T-helper 9 cell (primary cell): ENCODE measurements at regions not wholly inside any gene's neighbourhood (a gene's known extent, or its start where the extent isn't known, plus 50 kb on each side); places are given as distances from the start of the nearest gene placed in this dataset.
"Not testable (repeated sequence)": the region's sequence is repeated elsewhere in the genome, so short reads cannot be mapped to it uniquely, and the experiment has no call there.

Experiments used
- DNase-seq: peaks from one replicate; pipeline ENCODE4 v3.0.0-alpha.2; 2020

DNA sequence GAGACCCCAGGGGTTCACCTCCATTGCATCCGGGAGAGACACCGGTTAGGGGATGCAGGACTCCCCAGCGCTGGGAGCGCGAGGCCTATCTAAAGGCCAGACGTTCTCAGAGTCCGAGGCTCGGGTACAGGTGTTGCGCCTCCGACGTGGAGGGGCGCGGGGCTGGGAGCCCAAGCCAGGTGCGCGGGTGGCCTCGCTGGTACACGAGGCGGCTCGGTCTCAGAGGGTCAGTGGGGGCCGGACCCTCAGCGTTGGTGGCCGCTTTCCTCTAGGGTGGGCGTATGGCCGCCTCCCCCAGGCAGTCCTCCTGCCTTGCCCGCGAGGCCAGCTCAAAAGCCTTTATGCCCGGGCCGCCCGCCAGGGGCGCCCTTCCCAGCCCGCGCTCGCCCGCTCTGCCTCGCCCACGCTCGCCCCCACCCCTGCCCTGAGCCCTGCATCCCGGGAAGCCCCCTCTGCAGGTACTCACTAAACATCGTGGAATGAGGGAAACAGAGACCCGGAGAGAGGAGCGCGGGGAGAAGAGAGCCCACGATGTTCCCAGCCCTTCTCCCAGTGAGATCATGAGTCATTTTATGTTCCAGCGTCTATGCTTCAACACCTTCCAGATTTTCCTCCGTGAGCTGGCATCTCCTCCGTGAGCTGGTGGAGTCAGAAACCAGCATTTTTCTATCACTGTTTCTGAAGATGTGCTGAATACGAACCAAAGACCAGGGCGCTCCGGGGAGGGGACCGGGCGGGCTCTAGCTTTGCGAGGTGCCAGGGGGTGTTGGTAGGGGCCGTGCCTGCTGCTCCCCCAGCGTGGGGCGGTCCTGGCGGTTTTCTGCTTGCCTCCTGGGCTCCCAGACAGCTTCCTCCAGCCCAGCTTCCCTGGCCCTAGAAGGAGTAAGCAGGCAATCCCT is 73.8 kb downstream of the DIO3 start:
- no peak for DNase-seq

DNA sequence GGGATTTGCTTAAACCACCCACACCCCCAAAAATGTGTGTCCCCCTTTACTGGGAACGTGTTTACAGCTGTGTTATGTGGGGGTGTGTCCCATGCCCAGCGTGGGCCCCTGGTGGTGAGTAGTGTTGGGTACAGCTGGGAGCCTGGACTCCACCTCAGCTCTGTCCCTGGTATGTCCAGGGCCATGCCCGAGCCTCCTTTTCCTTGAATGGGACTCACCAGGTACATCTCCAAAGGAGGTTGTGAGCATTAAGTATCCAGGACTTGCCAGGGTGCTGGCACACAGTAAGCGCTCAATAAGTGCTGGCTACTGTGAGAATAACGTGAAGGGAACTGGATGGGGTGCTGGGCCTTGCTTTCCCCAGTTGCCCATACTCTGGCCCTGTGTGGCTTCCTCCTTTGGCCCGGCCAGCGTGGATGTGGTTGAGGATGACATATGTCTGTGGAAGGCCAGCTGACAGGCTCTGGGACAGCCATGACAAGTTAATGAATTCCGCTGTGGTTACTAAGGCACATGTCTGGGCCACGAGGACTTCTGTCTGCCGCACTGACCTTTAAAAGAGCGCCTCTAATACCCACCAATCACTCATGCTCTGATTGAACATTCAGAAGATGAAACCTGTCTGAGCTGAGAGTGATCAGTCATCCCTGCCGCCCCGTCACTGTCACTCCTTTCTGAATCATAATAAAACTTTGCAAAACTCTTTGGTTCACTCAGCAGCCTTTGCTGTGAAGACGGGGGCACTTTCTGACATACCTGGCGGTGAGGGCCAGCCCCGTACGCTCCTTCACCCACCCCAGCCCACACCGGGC is 74.7 kb downstream of the DIO3 start:
- DNase-seq = no peak

DNA sequence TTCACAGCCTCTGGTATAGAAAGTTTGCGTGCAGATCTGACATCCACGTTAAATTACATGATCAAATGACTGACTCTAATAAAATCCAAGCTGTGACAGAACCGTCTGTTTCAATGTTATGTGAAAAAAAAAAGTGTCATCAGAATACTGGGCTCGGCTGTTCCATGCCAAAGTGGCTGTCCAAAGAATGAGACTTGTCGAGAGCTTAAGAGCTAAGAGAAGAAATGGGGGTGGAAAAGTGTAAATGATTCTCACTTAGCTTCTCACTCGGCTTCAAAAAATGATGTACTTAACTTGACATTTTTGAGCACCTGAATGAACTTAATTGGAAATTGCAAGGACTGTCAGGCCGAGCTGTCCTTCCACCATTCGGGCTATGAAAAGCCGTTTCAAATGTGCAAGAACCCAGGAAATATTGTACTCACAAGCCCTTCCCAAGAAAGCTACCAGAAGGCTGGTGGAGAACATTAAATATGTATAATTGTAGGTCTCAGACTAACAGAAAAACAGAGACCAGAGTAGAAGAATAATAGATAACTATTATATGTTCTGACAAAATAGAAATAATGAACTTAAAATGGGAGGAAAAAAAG is 78.0 kb downstream of the DIO3 start:
- no peak for DNase-seq

DNA sequence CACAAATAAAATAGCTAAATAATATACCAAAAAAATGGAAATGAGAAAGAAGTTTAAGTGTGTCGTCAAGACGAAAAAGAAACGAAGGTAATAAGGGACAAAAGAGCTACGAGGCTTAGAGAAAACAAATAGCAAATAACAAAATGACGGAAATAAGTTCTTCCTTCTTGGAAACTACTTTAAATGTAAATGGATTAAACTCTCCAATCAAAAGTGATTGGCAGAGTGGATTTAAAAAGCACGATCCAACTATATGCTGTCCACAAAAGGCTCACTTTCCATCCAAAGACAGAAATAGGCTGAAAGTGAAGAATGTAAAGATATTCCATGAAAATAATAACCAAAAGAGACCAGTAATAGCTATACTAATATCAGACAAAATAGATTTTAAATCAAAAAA is 82.4 kb downstream of the DIO3 start:
- DNase-seq = no peak

DNA sequence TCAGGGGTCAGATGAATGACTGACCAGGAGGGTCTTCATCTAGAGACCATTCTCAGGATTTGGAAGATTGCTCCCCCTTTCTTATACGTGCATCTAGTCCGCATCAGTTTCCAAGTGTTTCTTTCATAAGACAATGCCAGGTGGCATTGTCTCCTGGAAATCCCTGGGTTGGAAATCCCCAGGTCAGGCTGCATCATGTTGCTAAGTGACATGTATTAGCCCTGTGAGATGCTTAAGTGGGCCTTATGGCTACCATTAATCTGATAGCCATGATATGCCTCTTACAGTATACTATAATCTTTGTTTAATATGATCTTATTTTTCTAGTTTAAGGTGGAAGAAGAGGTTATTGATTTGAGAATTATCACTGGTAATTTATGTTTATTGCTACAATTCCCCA is 92.8 kb downstream of the DIO3 start:
- no peak for DNase-seq

DNA sequence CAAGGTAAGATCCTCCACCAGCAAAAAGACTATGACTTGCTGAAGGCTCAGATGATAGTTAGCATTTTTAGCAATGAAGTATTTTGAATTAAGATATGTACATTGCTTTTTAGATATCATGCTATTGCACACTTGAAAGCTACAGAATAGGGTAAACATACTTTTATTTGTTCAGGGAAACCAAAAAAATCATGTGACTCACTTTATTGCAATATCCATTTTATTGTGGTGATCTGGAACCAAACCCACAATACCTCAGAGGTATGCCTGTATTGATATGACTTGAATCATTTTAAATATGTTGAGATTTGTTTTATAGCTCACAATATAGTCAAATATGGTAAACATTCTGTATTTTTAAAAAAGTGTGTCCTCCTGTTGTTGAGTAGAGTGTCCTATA is 96.1 kb downstream of the DIO3 start:
- DNase-seq = no peak

DNA sequence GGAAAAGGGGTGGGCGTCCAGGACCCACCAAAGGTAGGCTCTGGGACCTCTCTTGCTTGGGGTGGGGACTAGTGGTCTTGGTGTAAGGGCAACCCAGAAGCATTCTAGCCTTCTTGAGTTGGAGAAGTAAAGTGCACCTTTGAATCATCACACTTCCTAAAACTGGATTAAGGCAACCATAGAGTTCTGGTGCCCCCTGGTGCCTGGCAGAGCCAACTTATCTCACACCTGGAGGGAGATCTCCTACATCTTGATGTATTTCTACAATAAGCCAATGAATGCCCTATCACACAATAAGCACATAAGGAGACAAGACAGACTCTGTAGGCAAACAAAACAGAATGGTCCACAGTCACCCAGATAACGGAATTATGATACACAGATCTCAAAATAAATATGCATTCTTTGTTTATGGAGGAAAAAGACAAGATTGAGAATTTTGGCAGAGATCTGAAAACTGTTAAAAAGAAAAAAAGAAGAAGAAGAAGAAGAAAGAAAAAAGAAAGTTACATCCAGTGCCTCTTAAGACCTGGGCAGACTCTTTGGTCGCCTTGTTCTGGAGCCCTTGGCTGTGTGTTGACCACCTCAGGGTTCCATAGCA is 95.9 kb upstream of the PPP2R5C start:
- DNase-seq = no peak

DNA sequence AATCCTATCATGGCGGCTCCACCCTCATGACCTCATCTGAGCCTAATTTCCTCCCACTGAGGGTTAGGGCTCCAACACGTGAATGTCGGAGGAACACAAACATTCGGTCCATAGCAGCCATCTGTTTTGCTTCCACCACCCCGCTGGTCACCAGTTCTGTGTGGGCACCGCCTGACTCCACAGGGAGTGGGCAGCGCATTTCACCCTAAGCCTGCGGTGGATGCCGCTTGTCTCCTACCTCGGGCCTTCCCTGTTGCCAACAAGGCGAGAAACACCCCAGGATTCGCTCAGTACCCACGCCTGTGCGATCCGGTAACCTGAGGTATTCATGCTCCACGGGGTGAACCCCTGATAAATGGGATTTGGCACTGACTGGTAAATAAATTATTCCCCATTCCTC is 95.2 kb upstream of the PPP2R5C start:
- DNase-seq = no peak

DNA sequence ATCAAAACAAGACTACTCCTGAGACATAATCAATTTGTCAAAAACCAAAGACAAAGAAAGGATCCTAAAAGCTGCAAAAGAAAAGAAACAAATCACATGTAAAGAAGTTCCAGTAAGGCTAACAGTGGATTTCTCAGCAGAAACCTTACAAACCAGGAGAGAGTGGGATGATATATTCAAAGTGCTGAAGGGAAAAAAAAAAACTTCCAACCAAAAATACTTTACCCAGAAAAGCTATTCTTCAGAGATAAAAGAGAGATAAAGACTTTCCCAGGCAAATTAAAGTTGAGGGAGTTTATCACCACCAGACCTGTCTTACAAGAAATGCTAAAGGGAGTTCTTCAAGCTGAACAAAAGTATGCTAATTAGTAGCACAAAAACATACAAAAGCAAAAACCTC is 91.9 kb upstream of the PPP2R5C start:
- no peak for DNase-seq

DNA sequence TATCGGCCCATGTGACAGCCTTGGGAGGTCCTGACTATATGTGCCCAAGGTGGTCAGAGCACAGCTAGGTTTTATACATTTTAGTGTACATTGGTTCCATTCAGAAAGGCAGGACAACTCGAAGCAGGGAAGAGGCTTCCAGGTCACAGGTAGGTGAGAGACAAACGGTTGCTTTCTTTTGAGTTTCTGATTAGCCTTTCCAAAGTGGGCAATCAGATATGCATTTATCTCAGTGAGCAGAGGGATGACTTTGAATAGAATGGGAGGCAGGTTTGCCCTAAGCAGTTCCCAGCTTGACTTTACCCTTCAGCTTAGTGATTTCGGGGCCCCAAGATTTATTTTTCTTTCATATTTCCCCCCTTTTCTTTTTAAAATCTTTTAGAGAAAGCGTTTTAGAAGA is 87.6 kb upstream of the PPP2R5C start:
- no peak for DNase-seq

DNA sequence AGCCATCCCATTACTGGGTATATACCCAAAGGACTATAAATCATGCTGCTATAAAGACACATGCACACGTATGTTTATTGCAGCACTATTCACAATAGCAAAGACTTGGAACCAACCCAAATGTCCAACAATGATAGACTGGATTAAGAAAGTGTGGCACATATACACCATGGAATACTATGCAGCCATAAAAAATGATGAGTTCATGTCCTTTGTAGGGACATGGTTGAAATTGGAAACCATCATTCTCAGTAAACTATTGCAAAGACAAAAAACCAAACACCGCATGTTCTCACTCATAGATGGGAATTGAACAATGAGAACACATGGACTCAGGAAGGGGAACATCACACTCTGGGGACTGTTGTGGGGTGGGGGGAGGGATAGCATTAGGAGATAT is 85.7 kb upstream of the PPP2R5C start:
- not testable (repeated sequence) for DNase-seq

DNA sequence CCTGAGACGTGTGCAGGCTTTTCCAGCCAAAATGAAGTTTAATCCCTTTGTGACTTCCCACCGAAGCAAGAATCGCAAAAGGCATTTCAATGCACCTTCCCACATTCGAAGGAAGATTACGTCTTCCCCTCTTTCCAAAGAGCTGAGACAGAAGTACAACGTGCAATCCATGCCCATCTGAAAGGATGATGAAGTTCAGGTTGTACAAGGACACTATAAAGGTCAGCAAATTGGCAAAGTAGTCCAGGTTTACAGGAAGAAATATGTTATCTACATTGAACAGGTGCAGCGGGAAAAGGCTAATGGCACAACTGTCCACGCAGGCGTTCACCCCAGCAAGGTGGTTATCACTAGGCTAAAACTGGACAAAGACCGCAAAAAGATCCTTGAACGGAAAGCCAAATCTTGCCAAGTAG is 83.6 kb upstream of the PPP2R5C start:
- DNase-seq = not testable (repeated sequence)

DNA sequence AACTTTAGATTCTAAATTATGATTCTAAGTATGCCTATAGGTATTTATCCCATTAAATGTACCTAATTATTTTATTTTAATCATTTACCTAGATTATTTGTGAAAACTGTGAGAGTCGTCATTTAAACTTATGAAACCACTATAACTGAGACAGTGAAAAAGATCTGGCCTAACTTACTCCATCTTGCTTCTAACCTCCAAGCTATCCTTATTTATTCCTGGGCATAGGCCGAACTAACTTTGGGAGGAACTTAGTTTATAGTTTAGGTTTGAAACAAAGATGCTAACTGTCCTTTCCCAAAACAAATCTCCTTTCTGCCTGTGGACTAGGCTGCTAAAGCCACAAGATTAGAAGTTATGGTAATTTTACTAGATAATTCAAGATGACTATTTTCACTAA is 79.7 kb upstream of the PPP2R5C start:
- DNase-seq = no peak

DNA sequence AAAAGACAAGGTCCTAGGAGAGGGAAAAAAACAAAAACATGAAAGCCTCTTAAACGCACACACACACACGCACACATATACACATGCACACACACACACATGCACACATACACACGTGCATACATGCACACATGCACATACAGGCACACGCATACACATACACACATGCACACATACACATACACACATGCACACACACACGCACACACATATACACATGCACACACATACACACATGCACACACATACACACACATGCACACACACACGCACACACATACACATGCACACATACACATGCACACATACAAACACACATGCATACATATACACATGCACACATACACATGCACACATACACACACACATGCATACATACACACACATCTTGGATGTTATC is 78.1 kb upstream of the PPP2R5C start:
- DNase-seq = no peak

DNA sequence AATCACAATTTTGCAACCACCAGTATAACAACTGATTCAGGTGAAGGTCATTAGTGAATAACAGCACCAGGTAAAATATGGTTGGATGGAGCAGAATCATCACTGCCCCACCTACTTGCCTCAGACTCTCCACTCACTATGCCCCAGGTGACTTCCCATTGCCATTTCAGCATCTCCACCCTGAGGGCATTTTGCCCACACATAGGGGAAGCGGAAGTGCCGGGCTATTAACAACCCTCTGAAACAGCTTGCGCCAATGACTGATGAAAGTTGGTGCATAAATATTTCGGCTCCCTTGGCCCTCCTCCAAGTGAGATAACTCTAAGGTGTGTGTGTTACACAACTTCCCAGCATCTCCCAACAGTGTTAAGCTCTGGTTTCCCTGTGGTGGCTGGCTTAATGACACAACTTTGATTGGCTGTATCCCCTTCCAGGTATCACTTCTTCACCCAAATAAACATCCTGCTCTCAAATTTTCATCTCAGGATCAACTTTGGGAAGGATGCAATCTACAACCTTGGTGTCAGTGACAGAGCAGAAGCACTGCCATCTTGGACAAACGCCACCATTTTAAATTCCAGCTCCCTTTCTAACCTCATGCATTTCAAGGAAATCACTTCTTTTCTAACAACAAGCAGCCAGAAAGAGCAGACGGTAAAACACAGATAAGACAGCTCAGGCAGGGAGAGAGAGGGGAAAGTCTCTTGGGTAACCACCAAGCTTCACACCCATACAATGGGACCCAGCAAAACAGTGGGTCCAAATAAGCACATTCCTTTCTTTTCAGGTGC is 73.6 kb upstream of the PPP2R5C start:
- DNase-seq = no peak

DNA sequence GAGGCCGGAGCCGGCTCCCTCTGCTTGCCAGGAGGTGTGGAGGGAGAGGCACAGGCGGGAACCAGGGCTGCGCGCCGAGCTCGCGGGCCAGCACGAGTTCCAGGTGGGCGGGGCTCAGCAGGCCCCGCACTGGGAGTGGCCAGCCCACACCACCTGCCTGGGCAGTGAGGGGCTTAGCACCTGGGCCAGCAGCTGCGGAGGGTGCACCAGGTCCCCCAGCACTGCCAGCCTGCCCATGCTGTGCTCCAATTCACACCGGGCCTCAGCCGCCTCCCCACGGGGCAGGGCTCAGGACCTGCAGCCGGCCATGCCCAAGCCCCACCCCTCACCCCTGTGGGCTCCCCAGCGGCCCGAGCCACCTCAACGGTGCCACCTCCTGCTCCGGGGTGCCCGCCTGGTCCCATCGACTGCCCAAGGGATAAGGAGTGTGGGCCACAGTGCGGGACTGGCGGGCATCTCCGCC is 72.4 kb upstream of the PPP2R5C start:
- no peak for DNase-seq

DNA sequence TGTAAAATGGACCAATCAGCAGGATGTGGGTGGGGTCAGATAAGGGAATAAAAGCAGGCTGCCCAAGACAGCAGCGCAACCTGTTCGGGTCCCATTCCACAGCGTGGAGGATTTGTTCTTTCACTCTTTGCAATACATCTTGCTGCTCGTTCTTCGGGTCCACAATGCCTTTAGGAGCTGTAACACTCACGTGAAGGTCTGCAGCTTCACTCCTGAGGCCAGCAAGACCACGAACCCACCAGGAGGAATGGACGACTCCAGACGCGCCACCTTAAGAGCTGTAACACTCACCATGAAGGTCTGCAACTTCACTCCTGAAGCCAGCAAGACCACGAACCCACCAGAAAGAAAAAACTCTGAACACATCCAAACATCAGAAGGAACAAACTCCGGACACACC is 71.5 kb upstream of the PPP2R5C start:
- DNase-seq = not testable (repeated sequence)

DNA sequence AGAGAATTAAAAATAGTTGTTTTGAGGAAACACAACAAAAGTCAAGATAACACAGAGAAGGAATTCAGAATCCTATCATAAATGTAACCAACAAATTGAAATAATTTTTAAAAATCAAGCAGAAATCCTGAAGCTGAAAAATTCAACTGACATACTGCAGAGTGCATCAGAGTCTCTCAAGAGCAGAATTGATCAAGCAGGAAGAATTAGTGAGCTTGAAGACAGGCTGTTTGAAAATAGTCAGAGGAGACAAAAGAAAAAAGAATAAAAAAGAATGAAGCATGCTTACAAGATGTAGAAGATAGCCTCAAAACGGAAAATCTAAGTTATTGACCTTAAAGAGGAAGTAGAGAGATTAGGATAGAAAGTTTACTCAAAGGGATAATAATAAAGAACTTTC is 65.8 kb upstream of the PPP2R5C start:
- DNase-seq = no peak

DNA sequence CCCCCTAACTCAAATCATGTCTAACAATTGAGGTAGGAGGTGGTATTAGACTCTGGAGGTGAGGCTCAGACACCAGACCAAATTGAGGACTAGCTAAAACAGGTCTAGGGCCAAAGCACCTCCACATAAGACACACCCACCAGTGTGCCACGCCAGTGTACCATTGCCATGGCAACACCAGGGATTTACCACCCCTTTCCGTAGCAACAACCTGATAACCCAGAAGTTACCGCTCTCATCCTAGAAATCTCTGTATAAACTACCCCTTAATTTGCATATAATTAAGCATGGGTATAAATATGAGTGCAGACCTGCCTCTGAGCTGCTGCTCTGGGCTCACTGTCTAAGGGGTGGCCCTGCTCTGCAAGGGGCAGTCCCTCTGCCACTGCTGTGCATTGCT is 57.4 kb upstream of the PPP2R5C start:
- no peak for DNase-seq

DNA sequence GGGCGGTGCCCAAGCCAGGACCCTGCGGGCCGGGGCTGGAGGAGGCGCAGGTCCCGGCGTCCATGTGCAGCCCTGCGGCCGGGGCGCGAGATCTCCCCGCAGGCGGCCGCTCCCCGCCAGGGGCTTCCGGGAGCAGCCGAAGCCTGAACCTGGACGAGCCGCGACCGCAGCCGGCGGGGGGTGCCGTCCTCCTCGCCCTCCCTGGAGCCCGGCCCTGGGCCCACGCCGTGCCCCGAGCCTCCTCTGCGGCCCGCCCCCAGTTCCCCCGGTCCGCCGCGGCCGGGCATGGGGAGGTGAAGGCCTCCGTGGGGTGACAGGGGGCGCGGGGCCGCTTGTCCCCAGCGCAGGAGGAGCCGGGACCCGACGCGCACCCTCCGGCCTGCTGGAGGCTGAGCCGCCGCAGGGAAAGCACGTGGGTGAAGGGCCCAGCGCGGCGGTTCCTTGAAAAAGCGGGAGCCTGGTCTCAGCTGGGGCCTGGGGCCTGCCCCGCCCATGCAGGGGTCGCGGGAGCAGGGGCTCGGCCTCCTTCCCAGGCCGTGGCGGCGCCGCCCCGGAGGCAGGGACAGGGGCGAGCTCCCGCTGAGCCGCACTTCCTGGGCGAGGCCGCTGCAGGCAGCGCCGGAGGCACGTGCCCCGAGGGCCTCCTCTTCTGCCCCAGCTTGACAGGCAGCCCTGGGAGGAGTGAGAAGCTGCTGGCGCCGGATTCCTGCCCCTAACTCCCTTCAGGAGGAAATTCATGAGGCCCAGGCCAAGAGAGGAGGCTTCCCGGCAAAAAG is 55.6 kb upstream of the PPP2R5C start:
- peak; percentile 56 for DNase-seq

DNA sequence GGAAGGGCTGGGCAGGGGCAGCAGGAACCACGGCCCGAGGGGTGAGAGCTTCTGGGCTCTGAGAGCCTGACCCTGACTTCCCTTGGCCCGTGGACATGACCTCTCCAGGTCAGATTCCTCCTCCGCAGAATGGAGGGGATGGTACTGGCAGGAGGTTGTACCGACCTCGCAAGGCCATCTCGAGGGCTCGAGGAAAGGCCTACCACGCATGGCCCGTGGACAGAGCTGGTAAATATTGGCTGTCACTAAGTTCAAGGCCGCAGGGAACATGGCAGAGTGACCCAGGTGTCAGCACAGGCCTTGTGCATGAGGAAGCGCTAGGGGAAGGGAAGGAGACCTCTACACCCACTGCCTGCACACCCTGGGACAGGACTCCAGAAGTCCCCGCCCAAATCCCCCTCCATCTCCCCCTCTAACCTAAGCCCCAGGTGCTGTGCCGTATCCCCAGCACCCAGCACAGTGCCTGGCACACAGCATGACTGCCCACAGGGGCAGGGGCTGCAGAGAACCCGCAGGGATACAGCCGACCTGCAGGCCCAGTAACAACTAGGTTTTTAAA is 54.9 kb upstream of the PPP2R5C start:
- no peak for DNase-seq
